ENCODE measurements at regions not wholly inside any gene's neighbourhood (a gene's known extent, or its start where the extent isn't known, plus 50 kb on each side); places are given as distances from the start of the nearest gene placed in this dataset.

GRCh38 chr13:87138866-87139265 is 532.3 kb upstream of the SLITRK5 start:
- no peak for TF ChIP-seq EP300 (IDR thresholded peaks at IDR 0.05)
- no peak for TF ChIP-seq CTCF (IDR thresholded peaks at IDR 0.05)

Measured in ovary (tissue), 3 donors.